MM.1S (cell line): ENCODE measurements at regions not wholly inside any gene's neighbourhood (a gene's known extent, or its start where the extent isn't known, plus 50 kb on each side); places are given as distances from the start of the nearest gene placed in this dataset.

ENCODE experiments used
- EZH2 ChIP-seq: fragments of 300-600 bp; sonication (generic); optimal IDR thresholded peaks from 2 replicates; pipeline ENCODE3; 2017; ENCODE audit warnings: low read depth, mild to moderate bottlenecking, antibody characterized with exemption, low read length, mixed read lengths
- EZH2phosphoT487 ChIP-seq: fragments of 300-600 bp; sonication (generic); IDR thresholded peaks from 2 replicates; pipeline ENCODE4 v1.6.1; 2018; ENCODE audit warnings: antibody characterized with exemption, low read length
- TF ChIP-seq, protein P1 (sequence below): fragments of 300-600 bp; sonication (generic); IDR thresholded peaks from 2 replicates; pipeline ENCODE4 v1.5.1; 2016; ENCODE audit warnings: antibody characterized with exemption, low read length, mixed read lengths

DNA sequence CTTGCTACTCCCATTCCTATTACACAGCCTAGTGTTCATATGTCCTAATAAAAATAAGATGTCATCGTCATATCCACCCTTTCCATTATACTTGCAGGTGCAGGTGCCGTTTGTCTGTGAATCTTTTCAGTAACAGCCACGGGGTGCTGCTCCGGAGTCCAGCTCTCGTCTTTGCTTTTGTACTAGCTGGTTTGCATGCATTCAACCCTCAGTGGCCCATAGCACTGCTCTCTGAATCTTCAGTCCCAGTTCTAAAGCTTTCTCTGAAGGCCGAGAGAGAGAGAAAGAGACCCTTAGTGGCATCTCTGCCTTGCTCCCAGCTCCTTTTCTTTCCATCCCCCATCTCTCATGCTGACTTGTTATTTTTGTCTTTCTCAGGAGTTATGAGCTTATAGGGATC lies 468.5 kb downstream of the TMEM232 start:
- no peak for TF ChIP-seq EZH2
- TF ChIP-seq, protein P1, sequence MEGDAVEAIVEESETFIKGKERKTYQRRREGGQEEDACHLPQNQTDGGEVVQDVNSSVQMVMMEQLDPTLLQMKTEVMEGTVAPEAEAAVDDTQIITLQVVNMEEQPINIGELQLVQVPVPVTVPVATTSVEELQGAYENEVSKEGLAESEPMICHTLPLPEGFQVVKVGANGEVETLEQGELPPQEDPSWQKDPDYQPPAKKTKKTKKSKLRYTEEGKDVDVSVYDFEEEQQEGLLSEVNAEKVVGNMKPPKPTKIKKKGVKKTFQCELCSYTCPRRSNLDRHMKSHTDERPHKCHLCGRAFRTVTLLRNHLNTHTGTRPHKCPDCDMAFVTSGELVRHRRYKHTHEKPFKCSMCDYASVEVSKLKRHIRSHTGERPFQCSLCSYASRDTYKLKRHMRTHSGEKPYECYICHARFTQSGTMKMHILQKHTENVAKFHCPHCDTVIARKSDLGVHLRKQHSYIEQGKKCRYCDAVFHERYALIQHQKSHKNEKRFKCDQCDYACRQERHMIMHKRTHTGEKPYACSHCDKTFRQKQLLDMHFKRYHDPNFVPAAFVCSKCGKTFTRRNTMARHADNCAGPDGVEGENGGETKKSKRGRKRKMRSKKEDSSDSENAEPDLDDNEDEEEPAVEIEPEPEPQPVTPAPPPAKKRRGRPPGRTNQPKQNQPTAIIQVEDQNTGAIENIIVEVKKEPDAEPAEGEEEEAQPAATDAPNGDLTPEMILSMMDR = no peak
- no peak for TF ChIP-seq EZH2phosphoT487
